ENCODE measurements at regions not wholly inside any gene's neighbourhood (a gene's known extent, or its start where the extent isn't known, plus 50 kb on each side); places are given as distances from the start of the nearest gene placed in this dataset.
"Not testable (repeated sequence)": the region's sequence is repeated elsewhere in the genome, so short reads cannot be mapped to it uniquely, and the experiment has no call there.

DNA sequence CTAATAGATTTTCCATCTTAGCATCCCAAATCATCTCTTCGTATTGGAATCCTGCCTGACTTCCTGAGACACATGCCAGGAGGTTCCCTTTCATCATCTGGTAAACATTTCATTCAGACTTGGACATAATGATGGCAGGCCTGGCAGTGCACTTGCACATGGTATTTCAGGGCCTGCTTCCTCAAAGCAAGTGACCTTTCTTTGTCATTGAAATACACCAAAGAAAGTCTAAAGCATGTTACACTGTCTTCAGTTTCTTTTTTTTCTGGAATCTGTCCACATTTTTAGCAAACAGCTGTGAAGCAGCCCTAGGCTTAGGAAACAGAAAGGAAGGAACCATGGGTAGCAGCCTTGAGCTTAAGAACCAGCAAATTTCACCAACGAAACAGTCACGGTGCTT lies 205.9 kb upstream of the VCX start:
- no peak for ATAC-seq

DNA sequence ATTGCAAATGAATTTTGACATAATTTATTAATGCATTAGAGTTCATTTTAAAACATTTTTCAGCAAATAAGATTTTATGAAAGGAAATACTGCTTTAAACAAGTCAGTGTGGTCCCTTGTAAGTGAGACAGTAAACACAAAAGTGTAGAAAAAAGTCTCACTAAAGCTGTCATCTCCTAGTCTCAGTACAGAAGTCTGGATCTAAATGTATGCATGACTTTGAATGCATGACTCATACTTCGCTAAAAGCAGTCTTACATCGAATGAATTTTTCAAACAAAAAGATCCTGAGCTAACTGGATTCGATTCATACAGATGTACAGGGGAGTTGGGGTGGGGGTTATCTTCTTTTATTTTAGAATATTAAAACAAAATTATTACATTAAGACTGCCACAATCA lies 207.4 kb upstream of the VCX start:
- no peak for ATAC-seq

DNA sequence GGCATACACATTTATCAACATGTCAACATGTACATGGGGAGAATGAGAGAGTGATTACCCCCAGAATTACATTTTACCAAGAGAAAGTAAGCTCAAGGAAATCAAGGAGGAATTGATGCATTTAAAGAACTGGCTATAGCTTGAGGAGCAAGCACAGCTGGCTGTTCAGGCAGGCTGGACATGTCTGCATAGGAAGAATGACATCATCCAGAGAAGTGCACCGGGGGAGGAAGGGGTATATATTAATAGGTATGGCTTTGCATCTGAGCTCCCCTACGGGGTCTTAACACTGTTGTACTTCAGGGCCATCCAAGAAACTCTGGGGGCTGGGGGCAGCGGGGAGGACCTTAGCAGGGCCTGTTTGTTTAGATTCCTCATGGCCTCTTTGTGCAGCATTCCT lies 222.4 kb upstream of the VCX start:
- ATAC-seq, result no peak

DNA sequence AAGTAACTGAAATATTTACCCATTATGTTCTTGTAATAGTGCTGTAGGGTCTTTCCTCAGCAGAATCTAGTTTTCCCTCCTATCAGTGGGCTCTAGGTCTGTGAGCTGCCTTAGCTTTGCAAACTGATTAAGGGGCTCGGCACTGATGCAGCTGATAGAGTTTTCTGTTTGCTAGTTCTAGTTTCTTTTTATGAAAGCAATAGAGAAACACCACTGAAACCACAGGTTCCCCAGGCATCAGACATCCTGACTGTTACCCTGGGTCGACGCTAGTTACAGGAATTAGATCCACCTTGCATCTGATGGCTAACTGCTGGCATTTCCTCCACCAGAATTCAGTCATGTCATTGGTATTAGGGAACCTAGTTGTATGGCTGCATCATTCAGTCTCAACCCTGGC lies 225.0 kb upstream of the VCX start:
- ATAC-seq, result no peak

- ATAC-seq, result no peak
Observed at GRCh38 chrX:7614616-7615015, 228.4 kb upstream of the VCX start.

- ATAC-seq, result not testable (repeated sequence)
Observed at GRCh38 chrX:7608625-7609024, 234.3 kb upstream of the VCX start.

- no peak for ATAC-seq
Observed at GRCh38 chrX:7606039-7606652, 236.8 kb upstream of the VCX start.

DNA sequence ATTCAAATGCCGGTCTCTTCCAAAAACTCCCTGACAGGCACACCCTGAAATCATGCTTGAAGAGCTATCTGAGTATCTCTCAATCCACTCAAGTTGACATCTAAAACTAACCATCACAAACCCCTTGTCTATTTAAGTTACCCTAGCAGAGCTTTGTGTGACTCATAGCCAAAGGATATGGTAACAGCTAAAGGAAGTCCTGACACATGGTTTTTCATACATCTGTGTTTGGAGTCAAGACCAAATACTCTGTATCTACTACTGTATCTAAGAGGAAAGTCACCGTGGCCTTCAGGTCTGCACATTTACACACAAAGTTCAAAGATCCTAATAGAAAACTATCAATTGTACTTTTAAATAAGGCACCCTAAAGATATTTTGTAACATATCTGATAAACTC lies 239.6 kb upstream of the VCX start:
- no peak for ATAC-seq

DNA sequence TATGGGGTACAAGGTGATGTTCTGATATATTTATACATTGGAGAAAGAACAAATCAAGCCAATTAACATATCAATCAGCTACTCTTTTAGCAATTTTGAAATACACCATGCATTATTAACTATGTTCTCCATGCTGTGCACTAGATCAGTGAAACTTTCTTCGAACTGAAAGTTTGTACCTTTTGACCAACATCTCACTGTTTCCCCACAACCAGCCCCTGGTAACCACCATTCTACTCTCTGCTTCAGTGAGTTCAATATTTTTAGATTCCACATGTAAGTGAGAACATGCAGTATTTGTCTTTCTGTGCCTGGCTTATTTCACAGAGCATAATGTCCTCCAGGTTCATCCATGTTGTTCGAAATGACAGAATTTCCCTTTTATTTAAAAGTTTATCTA lies 246.1 kb upstream of the VCX start:
- ATAC-seq, result no peak

DNA sequence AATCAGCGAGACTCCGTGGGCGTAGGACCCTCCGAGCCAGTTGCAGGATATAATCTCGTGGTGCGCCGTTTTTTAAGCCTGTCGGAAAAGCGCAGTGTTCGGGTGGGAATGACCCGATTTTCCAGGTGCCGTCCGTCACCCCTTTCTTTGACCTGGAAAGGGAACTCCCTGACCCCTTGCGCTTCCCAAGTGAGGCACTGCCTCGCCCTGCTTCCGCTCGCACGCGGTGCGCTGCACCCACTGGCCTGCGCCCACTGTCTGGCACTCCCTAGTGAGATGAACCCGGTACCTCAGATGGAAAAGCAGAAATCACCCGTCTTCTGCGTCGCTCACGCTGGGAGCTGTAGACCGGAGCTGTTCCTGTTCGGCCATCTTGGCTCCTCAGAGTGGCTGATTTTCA lies 249.6 kb upstream of the VCX start:
- ATAC-seq, result not testable (repeated sequence)

GRCh38 chrX:7586126-7586525 lies 256.8 kb upstream of the VCX start:
- peak; percentile 50 for ATAC-seq

- ATAC-seq, result no peak
Observed at GRCh38 chrX:7582191-7582590, 260.8 kb upstream of the VCX start.

DNA sequence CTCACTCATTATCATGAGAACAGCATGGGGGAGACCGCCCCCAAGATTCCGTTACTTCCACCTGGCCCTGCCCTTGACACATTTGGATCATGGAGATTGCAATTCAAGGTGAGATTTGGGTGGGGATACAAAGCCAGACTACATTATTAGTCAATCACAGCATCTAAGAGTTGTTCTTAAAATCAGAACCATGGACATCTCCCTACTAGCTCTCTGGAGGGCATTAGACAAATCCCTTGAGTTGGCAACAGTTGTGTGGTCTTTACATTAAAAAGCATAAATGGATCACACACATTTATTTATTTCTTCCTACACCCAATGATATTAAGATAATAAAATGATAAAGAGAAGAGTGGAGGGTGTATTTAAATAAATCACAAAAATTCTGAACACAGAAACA lies 262.8 kb upstream of the VCX start:
- ATAC-seq, result no peak

- peak; percentile 74 for ATAC-seq
Observed at GRCh38 chrX:7574325-7574724, 268.6 kb upstream of the VCX start.

DNA sequence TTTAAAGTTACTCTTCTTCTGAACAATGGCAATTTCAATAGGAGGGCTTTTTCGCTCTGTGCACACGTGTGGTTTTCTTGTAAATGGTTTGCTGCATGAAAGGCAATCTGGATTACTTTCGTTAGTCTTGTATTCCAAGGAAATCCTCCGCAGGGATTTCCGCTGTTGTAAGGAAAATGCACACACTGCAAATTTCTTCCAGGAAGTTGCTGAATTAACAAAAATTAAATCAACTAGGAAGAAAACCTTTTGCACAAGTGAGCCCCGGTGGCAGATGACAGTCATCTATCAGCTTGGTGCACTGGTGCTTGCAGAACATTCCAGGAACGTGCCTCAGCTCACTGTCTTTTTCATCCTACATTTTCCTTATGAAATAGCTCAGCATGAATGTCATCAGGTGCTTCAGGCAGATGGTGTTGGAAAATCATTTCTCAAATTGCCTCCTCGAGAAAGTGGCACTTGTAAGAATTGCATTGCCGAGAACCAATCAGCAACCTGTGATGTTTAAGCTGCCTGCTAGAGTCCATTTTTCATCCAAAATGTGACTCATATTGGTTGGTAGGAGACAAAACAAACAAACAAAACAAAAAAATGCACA lies 272.4 kb upstream of the VCX start:
- ATAC-seq, result no peak

- ATAC-seq, result no peak
Observed at GRCh38 chrX:7568597-7568996, 274.4 kb upstream of the VCX start.

DNA sequence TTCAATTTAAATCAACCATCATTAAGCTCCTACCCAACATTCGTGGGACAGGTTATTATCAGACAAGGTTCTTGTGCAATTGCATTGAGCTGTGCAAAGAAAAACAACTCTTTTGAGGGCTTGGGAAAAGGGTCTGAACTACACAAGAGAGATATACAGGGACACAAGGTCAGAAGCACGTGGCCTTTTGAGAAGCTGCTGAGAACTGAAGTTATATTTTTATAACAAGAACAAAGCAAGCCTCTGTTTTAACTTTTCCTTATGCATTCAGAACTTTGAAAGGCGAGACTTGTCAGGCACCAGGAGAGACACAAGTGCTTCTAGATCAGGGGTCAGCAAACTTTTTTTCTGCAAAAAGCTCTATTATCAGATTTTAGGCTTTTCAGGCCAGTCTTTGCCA lies 274.8 kb upstream of the VCX start:
- no peak for ATAC-seq

DNA sequence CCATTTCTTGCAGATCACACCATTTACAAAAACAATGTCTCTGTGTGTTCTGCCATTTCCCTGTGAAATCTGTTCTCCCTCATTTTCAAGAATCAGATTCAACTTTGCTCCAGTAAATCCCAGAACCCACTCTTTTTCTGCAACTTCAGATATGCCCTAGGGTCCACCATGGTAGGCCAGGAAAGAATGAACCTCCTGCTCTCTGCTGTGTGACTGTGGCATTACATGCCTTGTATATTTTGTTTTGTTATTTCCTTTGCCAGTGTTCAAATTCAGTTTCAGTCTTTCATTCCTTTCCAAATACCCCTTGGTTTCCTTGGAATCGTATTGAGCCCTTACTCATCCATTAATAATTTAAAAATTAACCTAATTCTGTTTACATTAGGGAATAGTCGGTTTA lies 290.2 kb upstream of the VCX start:
- no peak for ATAC-seq

DNA sequence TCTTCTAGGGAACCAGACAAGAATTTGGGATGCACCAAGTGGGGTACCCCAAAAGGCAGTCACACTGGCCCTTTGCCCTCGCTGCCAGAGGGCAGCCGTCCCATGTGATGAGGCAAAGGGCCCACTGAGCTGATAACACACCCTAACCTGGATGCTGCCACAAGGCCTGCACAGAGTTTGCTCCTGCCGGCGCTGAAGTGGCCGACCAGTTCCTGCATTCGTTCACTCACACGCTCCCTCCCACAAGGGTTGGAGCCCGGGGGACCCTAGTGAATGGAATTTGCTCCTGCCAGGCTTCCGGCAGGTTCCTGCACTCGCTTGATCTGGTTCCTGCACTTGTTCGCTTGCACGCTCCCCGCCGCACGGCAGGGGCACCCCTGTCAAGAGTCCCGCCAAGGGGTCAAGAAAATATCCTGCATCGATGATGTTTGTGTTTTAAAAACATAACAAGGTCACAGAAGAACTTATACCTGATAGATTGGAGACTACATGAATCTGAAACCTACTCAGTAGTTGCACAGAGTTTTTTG lies 296.4 kb upstream of the VCX start:
- no peak for ATAC-seq

- no peak for ATAC-seq
Observed at GRCh38 chrX:7545564-7545963, 297.4 kb upstream of the VCX start.

- no peak for ATAC-seq
Observed at GRCh38 chrX:7542587-7543380, 300.2 kb upstream of the VCX start.

DNA sequence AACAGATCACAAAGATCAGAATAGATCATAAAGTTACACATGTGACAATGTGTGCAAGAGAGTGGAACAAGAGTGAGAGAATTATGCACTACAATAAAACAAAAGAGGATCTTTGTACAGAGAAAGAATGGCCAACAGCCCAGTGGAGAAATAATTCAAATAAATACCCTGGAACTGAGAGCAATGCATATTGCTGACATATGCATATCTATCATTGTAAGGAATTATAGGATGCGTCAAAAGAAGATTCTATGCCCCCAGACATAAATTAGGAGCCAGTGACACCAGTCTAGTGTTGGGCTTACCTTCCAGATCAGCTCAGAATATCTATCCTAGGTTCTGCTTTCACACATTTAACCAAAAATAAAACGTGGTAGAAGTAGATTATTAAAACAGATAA lies 320.1 kb upstream of the VCX start:
- ATAC-seq, result no peak

DNA sequence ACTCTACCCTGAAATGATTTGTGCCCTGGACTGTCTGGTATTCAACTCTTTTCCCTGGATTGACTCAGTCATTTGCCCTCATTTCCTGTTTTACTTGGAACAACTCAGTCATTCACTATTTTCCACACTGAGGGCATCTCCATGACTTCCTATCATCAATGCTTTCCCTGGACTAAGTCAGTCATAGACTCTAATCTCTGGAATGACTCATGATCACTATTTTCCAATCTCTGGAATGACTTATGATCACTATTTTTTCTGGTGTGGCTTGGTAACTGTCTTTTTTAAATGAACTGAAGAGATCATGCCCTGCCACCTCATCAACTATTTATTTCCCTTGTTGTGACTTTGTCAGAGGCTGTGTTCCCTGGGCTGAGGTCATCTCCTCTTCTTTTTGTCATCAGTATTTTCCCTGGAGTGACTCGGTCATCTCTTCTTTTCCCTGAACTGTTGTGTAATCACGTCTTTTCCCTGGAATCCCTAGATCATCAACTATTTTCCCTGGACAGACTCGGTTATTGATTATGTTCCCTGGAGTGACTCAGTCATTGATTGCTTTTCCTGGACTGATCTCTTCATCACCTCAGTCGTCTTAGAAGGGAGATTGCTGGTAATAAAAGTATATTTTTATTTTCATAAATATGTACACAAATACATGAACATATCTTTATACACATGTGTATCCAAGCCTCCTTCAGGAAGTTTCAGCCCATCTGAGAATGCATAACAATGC lies 327.1 kb upstream of the VCX start:
- no peak for ATAC-seq
